HCT116 (cell line): ENCODE measurements at regions not wholly inside any gene's neighbourhood (a gene's known extent, or its start where the extent isn't known, plus 50 kb on each side); places are given as distances from the start of the nearest gene placed in this dataset.

ENCODE experiments used
- ATAC-seq: fragments of 200-7000 bp; cut with Tn5 transposase; 2 replicates; pipeline ENCODE4 v1.9.1; 2020; ENCODE audit warnings: mild to moderate bottlenecking, moderate library complexity
- BruUV-seq: library from RNA; stranded (reverse); fragments of 400-500 nt; replicated peaks from 2 replicates; lab custom pipeline; 2021; lab: Mats Ljungman, UMichigan
- CTCF ChIA-PET: fragments of 300-600 bp; sonication (Branson Sonifier 250); formaldehyde crosslinking; loops from one replicate; lab custom pipeline; 2021; ENCODE audit warnings: antibody characterized with exemption; lab: Charles Lee
- POLR2A ChIA-PET: fragments of 300-600, 350-600 bp; sonication (Branson Sonifier 250); formaldehyde crosslinking; loops from one replicate; lab custom pipeline; 2021; ENCODE audit warnings: antibody characterized with exemption; lab: Charles Lee
- RAD21 ChIA-PET, 2 experiments: fragments of 300-600 bp; sonication (Branson Sonifier 250); formaldehyde crosslinking; loops; one replicate each; lab custom pipeline; 2023; ENCODE audit warnings: low total read pairs in 2 of 2; ENCODE audit not compliant: uncharacterized antibody in 2 of 2, unreplicated experiment in 2 of 2, low non-redundant PET in 1 of 2; lab: Charles Lee
- DNase-seq: peaks from one replicate; pipeline ENCODE4 v3.0.0-alpha.2; 2010; ENCODE audit warnings: low read depth, low spot score
- H2AFZ ChIP-seq: fragments of 200-600 bp; shearing (Covaris generic), sonication (generic); 2 replicates; pipeline ENCODE4 v1.6.1; 2017; ENCODE audit warnings: low read depth, mixed run types, mixed read lengths, antibody characterized with exemption, low read length; ENCODE audit not compliant: poor library complexity, severe bottlenecking
- H3K27ac ChIP-seq: 2 replicates; pipeline ENCODE4 v1.5.1; 2012; ENCODE audit warnings: low read depth, low read length
- H3K27me3 ChIP-seq: fragments of 200-600 bp; sonication (generic); 2 replicates; pipeline ENCODE4 v1.6.1; 2016; ENCODE audit warnings: mixed run types, low read length, mixed read lengths; ENCODE audit not compliant: insufficient read depth
- H3K36me3 ChIP-seq, 2 experiments: fragments of 200-500 bp in 1 of 2; fragments of 200-600 bp in 1 of 2; sonication (Bioruptor generic) in 1 of 2; sonication (generic) in 1 of 2; 2 replicates each; pipeline versions ENCODE4 v1.5.1 to v1.6.1; 2014 to 2016; ENCODE audit warnings: low read length in 2 of 2, inconsistent platforms in 1 of 2, mixed read lengths in 1 of 2, mixed run types in 1 of 2; ENCODE audit not compliant: insufficient read depth in 2 of 2, control insufficient read depth in 1 of 2
- H3K4me1 ChIP-seq, 2 experiments: fragments of 200-600 bp in 1 of 2; sonication (generic) in 1 of 2; 2 replicates each; pipeline versions ENCODE4 v1.5.1 to v1.6.1; 2012 to 2017; ENCODE audit warnings: low read length in 2 of 2, inconsistent platforms in 1 of 2, mild to moderate bottlenecking in 1 of 2, mixed read lengths in 1 of 2, mixed run types in 1 of 2, moderate library complexity in 1 of 2; ENCODE audit not compliant: insufficient read depth in 2 of 2, control insufficient read depth in 1 of 2
- H3K4me2 ChIP-seq: fragments of 200-600 bp; sonication (generic); 2 replicates; pipeline ENCODE4 v1.6.1; 2017; ENCODE audit warnings: mixed run types, low read length, mixed read lengths
- H3K4me3 ChIP-seq, 2 experiments: fragments of 200-600 bp in 1 of 2; sonication (generic) in 1 of 2; replicated peaks in 1 of 2; 2 replicates each; pipeline ENCODE4 v1.5.1; 2011 to 2016; ENCODE audit warnings: low read length in 2 of 2, control low read depth in 1 of 2, low read depth in 1 of 2, mild to moderate bottlenecking in 1 of 2, mixed read lengths in 1 of 2, mixed run types in 1 of 2
- H3K79me2 ChIP-seq: fragments of 200-600 bp; sonication (generic); 2 replicates; pipeline ENCODE4 v1.6.1; 2017; ENCODE audit warnings: mild to moderate bottlenecking, mixed run types, low read length, moderate library complexity, mixed read lengths; ENCODE audit not compliant: insufficient read depth
- H3K9ac ChIP-seq: fragments of 200-600 bp; sonication (generic); 2 replicates; pipeline ENCODE4 v1.6.1; 2016; ENCODE audit warnings: low read length, mixed read lengths
- H3K9me2 ChIP-seq: fragments of 200-600 bp; sonication (generic), shearing (Covaris generic); 2 replicates; pipeline ENCODE4 v1.6.1; 2017; ENCODE audit warnings: mixed run types, mild to moderate bottlenecking, moderate library complexity; ENCODE audit not compliant: insufficient read depth
- H3K9me3 ChIP-seq, 2 experiments: fragments of 200-500 bp in 1 of 2; fragments of 200-600 bp in 1 of 2; sonication (Bioruptor generic) in 1 of 2; sonication (generic) in 1 of 2; 2 replicates each; pipeline ENCODE4 v1.6.1; 2014 to 2017; ENCODE audit warnings: low read length in 2 of 2, mixed read lengths in 2 of 2, inconsistent platforms in 1 of 2, low read depth in 1 of 2, mild to moderate bottlenecking in 1 of 2, mixed run types in 1 of 2, moderate library complexity in 1 of 2; ENCODE audit not compliant: control insufficient read depth in 1 of 2, insufficient read depth in 1 of 2
- H4K20me1 ChIP-seq: fragments of 200-600 bp; sonication (generic), shearing (Covaris generic); 2 replicates; pipeline ENCODE4 v1.6.1; 2017; ENCODE audit warnings: mixed run types, mild to moderate bottlenecking, moderate library complexity; ENCODE audit not compliant: insufficient read depth
- ATF3 ChIP-seq: IDR thresholded peaks from 2 replicates; pipeline ENCODE4 v1.6.1; 2012
- CBX3 ChIP-seq: IDR thresholded peaks from 2 replicates; pipeline ENCODE4 v1.6.1; 2012; ENCODE audit warnings: low read depth
- CTCF ChIP-seq, 3 experiments: fragments of 200-600 bp in 1 of 3; sonication (generic) in 1 of 3; IDR thresholded peaks in 2 of 3; conservative IDR thresholded peaks in 1 of 3; 2 replicates each; pipeline ENCODE4 v1.5.1; 2012 to 2017; ENCODE audit warnings: low read depth in 2 of 3, low read length in 2 of 3, antibody characterized with exemption in 1 of 3, borderline replicate concordance in 1 of 3, control low read depth in 1 of 3, mild to moderate bottlenecking in 1 of 3, mixed read lengths in 1 of 3, mixed run types in 1 of 3, moderate library complexity in 1 of 3; ENCODE audit not compliant: insufficient read depth in 1 of 3
- ELF1 ChIP-seq: IDR thresholded peaks from 2 replicates; pipeline ENCODE4 v1.6.1; 2012; ENCODE audit warnings: low read depth, borderline replicate concordance
- EZH2 ChIP-seq: fragments of 200-600 bp; sonication (generic); IDR thresholded peaks from 2 replicates; pipeline ENCODE4 v1.6.1; 2017; ENCODE audit warnings: antibody characterized with exemption, mixed run types
- FOSL1 ChIP-seq: IDR thresholded peaks from 2 replicates; pipeline ENCODE4 v1.6.1; 2012; ENCODE audit warnings: low read depth
- JUND ChIP-seq: IDR thresholded peaks from 2 replicates; pipeline ENCODE4 v1.6.1; 2012
- POLR2A ChIP-seq: IDR thresholded peaks from 2 replicates; pipeline ENCODE4 v1.7.0; 2011; ENCODE audit warnings: borderline replicate concordance; ENCODE audit not compliant: insufficient read depth, insufficient read length; ENCODE audit errors: extremely low read depth
- POLR2AphosphoS5 ChIP-seq: IDR thresholded peaks from 2 replicates; pipeline ENCODE4 v1.6.1; 2011; ENCODE audit warnings: mild to moderate bottlenecking, low read depth, low read length, moderate library complexity
- RAD21 ChIP-seq: IDR thresholded peaks from 2 replicates; pipeline ENCODE4 v1.6.1; 2012; ENCODE audit warnings: low read depth, mild to moderate bottlenecking
- SIN3A ChIP-seq: IDR thresholded peaks from 2 replicates; pipeline ENCODE4 v1.6.1; 2012; ENCODE audit warnings: low read depth
- TCF7L2 ChIP-seq: IDR thresholded peaks from 2 replicates; pipeline ENCODE4 v1.7.0; 2011; ENCODE audit warnings: borderline replicate concordance, inconsistent platforms; ENCODE audit not compliant: insufficient read depth, insufficient read length; ENCODE audit errors: extremely low read depth
- YY1 ChIP-seq: IDR thresholded peaks from 2 replicates; pipeline ENCODE4 v1.6.1; 2011; ENCODE audit warnings: low read length, low read depth, moderate library complexity, mild to moderate bottlenecking; ENCODE audit not compliant: insufficient replicate concordance; ENCODE audit errors: extremely low read depth
- ZFX ChIP-seq: fragments of 450-650 bp; IDR thresholded peaks from 2 replicates; pipeline ENCODE4 v1.6.1; 2017
- ZNF274 ChIP-seq: fragments of 200-500 bp; sonication (Bioruptor generic); IDR thresholded peaks from 2 replicates; pipeline ENCODE4 v1.6.1; 2014; ENCODE audit warnings: mild to moderate bottlenecking, low read depth, low read length, inconsistent platforms
- intact Hi-C: fragments of 100-400 bp; cut with micrococcal nuclease; formaldehyde crosslinking; loops from 2 replicates; pipeline ENCODE4 v1.10.0; 2022
- TF ChIP-seq, protein P1 (sequence below): IDR thresholded peaks from 2 replicates; pipeline ENCODE4 v1.6.1; 2012
- TF ChIP-seq, protein P2 (sequence below): IDR thresholded peaks from 2 replicates; pipeline ENCODE4 v1.6.1; 2011; ENCODE audit warnings: mild to moderate bottlenecking, low read length, moderate library complexity; ENCODE audit not compliant: insufficient replicate concordance; ENCODE audit errors: extremely low read depth

DNA sequence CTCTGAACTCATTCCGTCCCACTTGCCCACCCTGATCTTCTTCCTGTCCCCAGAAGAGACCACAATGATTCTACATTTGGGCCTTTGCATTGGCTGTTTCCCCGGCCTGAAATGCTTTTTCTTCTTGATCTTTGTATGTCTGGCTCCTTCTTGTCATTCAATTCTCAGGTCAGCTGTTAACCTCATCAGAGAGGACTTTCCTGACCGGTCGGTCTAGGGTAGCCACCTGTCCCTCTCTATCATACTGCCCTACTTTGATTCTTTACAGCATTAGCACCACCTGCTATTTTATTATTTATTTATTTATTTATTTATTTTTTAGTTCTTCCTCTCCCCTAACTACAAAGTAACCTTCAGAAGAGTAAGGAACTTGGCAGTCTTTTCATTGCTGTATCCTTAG, 84.3 kb downstream of the DYRK2 start:
- H2AFZ ChIP-seq: no peak overlapping the region
- no peaks in the 10 kb centered on the region for H4K20me1 ChIP-seq
- no peaks in the 10 kb centered on the region for H3K9me3 ChIP-seq
- H3K9me2 ChIP-seq: no peaks in the 10 kb centered on the region
- TF ChIP-seq POLR2AphosphoS5: no peak
- no peak for TF ChIP-seq FOSL1
- no peak for TF ChIP-seq JUND
- no peak for TF ChIP-seq YY1
- no peak for TF ChIP-seq ELF1
- no peak for TF ChIP-seq POLR2A
- TF ChIP-seq, protein P1, sequence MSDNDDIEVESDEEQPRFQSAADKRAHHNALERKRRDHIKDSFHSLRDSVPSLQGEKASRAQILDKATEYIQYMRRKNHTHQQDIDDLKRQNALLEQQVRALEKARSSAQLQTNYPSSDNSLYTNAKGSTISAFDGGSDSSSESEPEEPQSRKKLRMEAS: no peak
- no peak for TF ChIP-seq CTCF (IDR thresholded peaks at IDR 0.05 in 2 of 3, conservative IDR thresholded peaks at IDR 0.05 in 1 of 3; ENCODE audit: borderline replicate concordance in 1 of 3, insufficient read depth in 1 of 3, low read depth in 2 of 3, low read length in 2 of 3)
- no peak for TF ChIP-seq EZH2
- no peak for TF ChIP-seq ZFX
- no peak for TF ChIP-seq TCF7L2
- TF ChIP-seq, protein P2, sequence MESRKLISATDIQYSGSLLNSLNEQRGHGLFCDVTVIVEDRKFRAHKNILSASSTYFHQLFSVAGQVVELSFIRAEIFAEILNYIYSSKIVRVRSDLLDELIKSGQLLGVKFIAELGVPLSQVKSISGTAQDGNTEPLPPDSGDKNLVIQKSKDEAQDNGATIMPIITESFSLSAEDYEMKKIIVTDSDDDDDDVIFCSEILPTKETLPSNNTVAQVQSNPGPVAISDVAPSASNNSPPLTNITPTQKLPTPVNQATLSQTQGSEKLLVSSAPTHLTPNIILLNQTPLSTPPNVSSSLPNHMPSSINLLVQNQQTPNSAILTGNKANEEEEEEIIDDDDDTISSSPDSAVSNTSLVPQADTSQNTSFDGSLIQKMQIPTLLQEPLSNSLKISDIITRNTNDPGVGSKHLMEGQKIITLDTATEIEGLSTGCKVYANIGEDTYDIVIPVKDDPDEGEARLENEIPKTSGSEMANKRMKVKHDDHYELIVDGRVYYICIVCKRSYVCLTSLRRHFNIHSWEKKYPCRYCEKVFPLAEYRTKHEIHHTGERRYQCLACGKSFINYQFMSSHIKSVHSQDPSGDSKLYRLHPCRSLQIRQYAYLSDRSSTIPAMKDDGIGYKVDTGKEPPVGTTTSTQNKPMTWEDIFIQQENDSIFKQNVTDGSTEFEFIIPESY: no peak
- TF ChIP-seq ATF3: no peak
- no peak for TF ChIP-seq SIN3A
- TF ChIP-seq RAD21: no peak
- TF ChIP-seq ZNF274: no peak
- TF ChIP-seq CBX3: no peak
- no peaks in the 10 kb centered on the region for H3K27me3 ChIP-seq
- H3K4me3 ChIP-seq: no peak overlapping the region
- no peak overlapping the region for H3K4me2 ChIP-seq
- BruUV-seq: no TSS peak
- POLR2A ChIA-PET: no interaction called here
- no peak overlapping the region for H3K9ac ChIP-seq
- ATAC-seq: no peak
- RAD21 ChIA-PET: no interaction called here
- no peaks in the 10 kb centered on the region for H3K36me3 ChIP-seq
- CTCF ChIA-PET: no interaction called here
- intact Hi-C loops: no loop called here
- no peak for DNase-seq
- no peaks in the 10 kb centered on the region for H3K79me2 ChIP-seq
- no peaks in the 10 kb centered on the region for H3K4me1 ChIP-seq
- no peak overlapping the region for H3K27ac ChIP-seq
